CD8-positive, alpha-beta memory T cell (primary cell): ENCODE measurements at regions not wholly inside any gene's neighbourhood (a gene's known extent, or its start where the extent isn't known, plus 50 kb on each side); places are given as distances from the start of the nearest gene placed in this dataset.

Source experiments
- CTCF ChIA-PET: fragments of 350-600 bp; sonication (Branson Sonifier 250); formaldehyde crosslinking; loops from one replicate; lab custom pipeline; 2021; ENCODE audit warnings: antibody characterized with exemption; lab: Charles Lee
- POLR2A ChIA-PET: fragments of 350-600 bp; sonication (Branson Sonifier 250); formaldehyde crosslinking; loops from one replicate; lab custom pipeline; 2021; ENCODE audit warnings: antibody characterized with exemption; lab: Charles Lee
- DNase-seq, 5 donors: peaks; one replicate each; pipeline versions ENCODE4 v3.0.0 to v3.0.0-alpha.2; 2020 to 2022; ENCODE audit warnings: mixed read lengths in 1 of 5
- H3K27ac ChIP-seq: one replicate; pipeline ENCODE4 v1.7.0; 2013; ENCODE audit warnings: low read depth, mild to moderate bottlenecking, low read length, moderate library complexity
- H3K27me3 ChIP-seq: 2 replicates; pipeline ENCODE4 v1.7.0; 2013; ENCODE audit warnings: low read length, mild to moderate bottlenecking; ENCODE audit not compliant: insufficient read depth, poor library complexity, severe bottlenecking
- H3K36me3 ChIP-seq: 2 replicates; pipeline ENCODE4 v1.7.0; 2013; ENCODE audit warnings: mild to moderate bottlenecking, low read length, moderate library complexity; ENCODE audit not compliant: insufficient read depth
- H3K4me1 ChIP-seq: 2 replicates; pipeline ENCODE4 v1.7.0; 2013; ENCODE audit warnings: mild to moderate bottlenecking, low read length, moderate library complexity; ENCODE audit not compliant: insufficient read depth
- H3K4me3 ChIP-seq: 2 replicates; pipeline ENCODE4 v1.7.0; 2013; ENCODE audit warnings: mild to moderate bottlenecking, low read length
- H3K9me3 ChIP-seq: 2 replicates; pipeline ENCODE4 v1.7.0; 2013; ENCODE audit warnings: mild to moderate bottlenecking, low read length
- H3K27ac Mint-ChIP-seq, 8 donors: one replicate each; pipeline ENCODE4 v1.8.0; 2020 to 2021; ENCODE audit warnings: mixed read lengths in 8 of 8, mild to moderate bottlenecking in 6 of 8, inconsistent platforms in 3 of 8, moderate library complexity in 3 of 8
- H3K27me3 Mint-ChIP-seq, 2 donors: one replicate each; pipeline ENCODE4 v1.8.0; 2020 to 2021; ENCODE audit warnings: mixed read lengths in 2 of 2, mild to moderate bottlenecking in 1 of 2, moderate library complexity in 1 of 2
- H3K36me3 Mint-ChIP-seq, 3 donors: one replicate each; pipeline ENCODE4 v1.8.0; 2020 to 2021; ENCODE audit warnings: mixed read lengths in 3 of 3, inconsistent platforms in 1 of 3, mild to moderate bottlenecking in 1 of 3
- H3K4me1 Mint-ChIP-seq, 3 donors: one replicate each; pipeline ENCODE4 v1.8.0; 2020 to 2021; ENCODE audit warnings: mixed read lengths in 3 of 3, inconsistent platforms in 1 of 3, mild to moderate bottlenecking in 1 of 3
- H3K4me3 Mint-ChIP-seq, 7 donors: one replicate each; pipeline ENCODE4 v1.8.0; 2020 to 2021; ENCODE audit warnings: mixed read lengths in 7 of 7, mild to moderate bottlenecking in 6 of 7, moderate library complexity in 4 of 7, inconsistent platforms in 2 of 7
- H3K9me3 Mint-ChIP-seq, 5 donors: one replicate each; pipeline ENCODE4 v1.8.0; 2020 to 2022; ENCODE audit warnings: mixed read lengths in 5 of 5, mild to moderate bottlenecking in 3 of 5, moderate library complexity in 2 of 5, inconsistent platforms in 1 of 5

DNA sequence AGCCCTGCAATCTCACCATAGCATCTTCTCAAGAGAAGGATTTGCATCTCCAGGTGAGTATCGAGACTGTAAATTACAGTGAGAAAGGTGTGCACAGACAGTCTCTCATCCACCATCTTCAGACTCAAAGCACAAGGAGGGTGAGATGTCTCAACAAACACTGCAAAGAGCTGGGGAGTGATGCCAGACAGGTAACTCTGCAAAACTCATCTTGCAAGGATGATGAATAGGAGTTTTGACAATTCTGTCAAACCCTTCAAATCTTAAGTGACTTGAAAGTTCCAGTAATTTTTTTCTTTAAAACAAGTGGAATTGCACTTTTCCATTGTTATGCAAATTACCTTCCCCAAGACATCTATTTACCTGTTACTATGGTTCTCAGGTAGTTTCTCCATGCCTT lies 277.2 kb upstream of the VCX3A start:
- Mint-ChIP-seq H3K27ac (no peak overlapping the region), H3K9me3 (peaks cover 0 to 12% (median 2%) of the 10 kb centered on the region in 5 donors), H3K36me3 (no peaks in the 10 kb centered on the region), H3K4me1 (no peaks in the 10 kb centered on the region), H3K4me3 (no peak overlapping the region), H3K27me3 (no peaks in the 10 kb centered on the region)
- ChIA-PET POLR2A (no interaction called here), CTCF (no interaction called here)
- no peaks in the 10 kb centered on the region for H3K4me1 ChIP-seq
- no peak overlapping the region for H3K4me3 ChIP-seq
- no peak for DNase-seq
- H3K36me3 ChIP-seq, result no peaks in the 10 kb centered on the region
- H3K27ac ChIP-seq, result no peak overlapping the region
- H3K9me3 ChIP-seq, result no peaks in the 10 kb centered on the region
- no peaks in the 10 kb centered on the region for H3K27me3 ChIP-seq

DNA sequence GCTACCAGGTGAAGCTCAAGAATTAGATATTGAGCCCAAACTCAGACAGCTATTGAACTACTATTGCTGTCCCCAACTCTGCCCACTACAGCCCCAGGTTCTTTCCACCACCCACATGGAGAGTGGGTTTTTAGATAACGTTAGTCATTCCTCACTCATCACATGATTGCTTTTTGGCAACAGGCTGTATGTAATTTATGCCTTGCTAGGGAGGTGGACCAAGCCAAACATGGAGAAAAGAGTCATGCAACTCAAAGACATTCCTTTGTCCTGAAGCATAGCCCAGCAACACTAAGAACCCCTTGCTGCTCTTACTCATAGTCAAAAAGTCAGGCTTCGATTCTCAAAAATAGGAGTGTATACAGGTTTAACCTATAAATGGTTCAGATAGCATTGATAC lies 275.9 kb upstream of the VCX3A start:
- Histone ChIP-seq H3K36me3 (no peaks in the 10 kb centered on the region), H3K27ac (no peak overlapping the region), H3K27me3 (no peaks in the 10 kb centered on the region), H3K4me1 (no peaks in the 10 kb centered on the region), H3K9me3 (no peaks in the 10 kb centered on the region), H3K4me3 (no peak overlapping the region)
- POLR2A ChIA-PET, result no interaction called here
- Mint-ChIP-seq H3K4me1 (no peaks in the 10 kb centered on the region), H3K36me3 (no peaks in the 10 kb centered on the region), H3K27me3 (no peaks in the 10 kb centered on the region), H3K9me3 (peaks cover 0 to 12% (median 3%) of the 10 kb centered on the region in 5 donors), H3K4me3 (no peak overlapping the region), H3K27ac (no peak overlapping the region)
- CTCF ChIA-PET, result no interaction called here
- DNase-seq, result no peak

DNA sequence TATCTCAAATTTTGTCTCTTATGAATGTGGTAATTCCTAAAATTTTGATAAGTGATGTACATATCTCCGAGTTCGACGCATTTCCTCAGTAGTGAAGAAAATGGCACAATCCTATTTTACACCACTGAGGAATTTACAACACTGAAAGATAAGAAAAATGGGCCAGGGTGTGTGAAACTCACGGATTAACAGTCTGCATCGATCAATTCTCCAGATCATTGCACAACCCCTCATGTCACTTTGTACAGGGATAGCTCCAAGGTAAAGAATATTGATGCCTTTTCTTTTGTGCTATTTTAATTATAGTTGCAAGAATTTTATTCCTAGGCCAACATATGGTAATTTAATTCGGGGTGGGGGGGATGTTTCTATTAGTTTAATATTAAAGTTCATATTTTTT lies 268.7 kb upstream of the VCX3A start:
- Histone ChIP-seq H3K36me3 (no peaks in the 10 kb centered on the region), H3K27me3 (no peaks in the 10 kb centered on the region), H3K9me3 (no peaks in the 10 kb centered on the region), H3K4me1 (no peaks in the 10 kb centered on the region), H3K27ac (no peak overlapping the region), H3K4me3 (no peak overlapping the region)
- H3K4me1 Mint-ChIP-seq, result no peaks in the 10 kb centered on the region
- H3K36me3 Mint-ChIP-seq, result no peaks in the 10 kb centered on the region
- POLR2A ChIA-PET, result no interaction called here
- H3K27ac Mint-ChIP-seq, result no peak overlapping the region
- peaks cover 0 to 7% (median 4%) of the 10 kb centered on the region in 5 donors for H3K9me3 Mint-ChIP-seq
- CTCF ChIA-PET, result no interaction called here
- H3K4me3 Mint-ChIP-seq, result no peak overlapping the region
- no peak for DNase-seq
- H3K27me3 Mint-ChIP-seq, result no peaks in the 10 kb centered on the region

DNA sequence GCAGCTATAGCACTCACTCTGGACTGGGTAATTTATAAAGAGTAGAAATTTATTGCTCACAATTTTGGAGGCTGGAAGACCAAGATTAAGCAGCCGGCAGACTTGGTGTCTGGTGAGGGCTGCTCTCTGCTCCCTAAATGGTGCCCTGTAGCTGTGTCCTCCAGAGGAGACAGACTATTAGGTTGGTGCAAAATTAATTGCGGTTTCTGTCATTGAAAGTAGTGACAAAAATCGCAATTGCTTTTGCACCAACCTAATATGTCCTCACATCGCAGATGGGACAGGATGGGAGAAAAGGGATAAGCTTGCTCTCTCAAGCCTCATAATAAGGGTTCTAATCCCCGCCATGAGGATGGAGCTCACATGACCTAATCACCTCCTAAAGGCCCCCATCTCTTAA lies 258.1 kb upstream of the VCX3A start:
- Mint-ChIP-seq H3K27ac (no peak overlapping the region), H3K4me1 (no peaks in the 10 kb centered on the region), H3K36me3 (peaks cover 0 to 7% (median 0%) of the 10 kb centered on the region in 3 donors), H3K4me3 (no peak overlapping the region), H3K9me3 (peaks cover 0 to 5% (median 3%) of the 10 kb centered on the region in 5 donors), H3K27me3 (no peaks in the 10 kb centered on the region)
- no peaks in the 10 kb centered on the region for H3K9me3 ChIP-seq
- no peaks in the 10 kb centered on the region for H3K36me3 ChIP-seq
- CTCF ChIA-PET, result no interaction called here
- no peak overlapping the region for H3K4me3 ChIP-seq
- POLR2A ChIA-PET, result no interaction called here
- no peaks in the 10 kb centered on the region for H3K27me3 ChIP-seq
- no peak for DNase-seq
- no peak overlapping the region for H3K27ac ChIP-seq
- no peaks in the 10 kb centered on the region for H3K4me1 ChIP-seq

DNA sequence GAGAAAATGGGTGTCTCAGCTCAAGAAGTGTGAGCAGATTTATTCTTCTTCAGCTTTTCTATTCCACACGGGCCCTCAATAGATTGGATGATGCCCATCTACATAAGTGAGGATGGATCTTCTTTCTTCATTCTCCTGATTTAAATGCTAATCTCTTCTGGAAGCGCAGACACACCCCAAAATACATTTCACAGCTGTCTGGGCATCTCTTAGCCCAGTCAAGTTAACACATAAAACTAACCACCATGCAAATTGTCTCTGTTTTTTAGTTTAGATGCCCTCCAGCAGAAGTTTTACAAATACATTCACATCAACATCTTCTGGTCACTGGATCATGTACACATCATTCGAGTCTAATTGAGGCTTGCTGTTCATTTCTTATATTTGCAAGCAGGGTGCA lies 249.0 kb upstream of the VCX3A start:
- Mint-ChIP-seq H3K9me3 (peaks cover 0 to 7% (median 0%) of the 10 kb centered on the region in 5 donors), H3K4me3 (no peak overlapping the region), H3K27ac (no peak overlapping the region), H3K4me1 (no peaks in the 10 kb centered on the region), H3K36me3 (peaks cover 0 to 6% (median 0%) of the 10 kb centered on the region in 3 donors), H3K27me3 (no peaks in the 10 kb centered on the region)
- Histone ChIP-seq H3K4me1 (no peaks in the 10 kb centered on the region), H3K36me3 (no peaks in the 10 kb centered on the region), H3K27me3 (no peaks in the 10 kb centered on the region), H3K4me3 (no peak overlapping the region), H3K27ac (no peak overlapping the region), H3K9me3 (no peaks in the 10 kb centered on the region)
- no peak for DNase-seq
- ChIA-PET POLR2A (no interaction called here), CTCF (no interaction called here)

DNA sequence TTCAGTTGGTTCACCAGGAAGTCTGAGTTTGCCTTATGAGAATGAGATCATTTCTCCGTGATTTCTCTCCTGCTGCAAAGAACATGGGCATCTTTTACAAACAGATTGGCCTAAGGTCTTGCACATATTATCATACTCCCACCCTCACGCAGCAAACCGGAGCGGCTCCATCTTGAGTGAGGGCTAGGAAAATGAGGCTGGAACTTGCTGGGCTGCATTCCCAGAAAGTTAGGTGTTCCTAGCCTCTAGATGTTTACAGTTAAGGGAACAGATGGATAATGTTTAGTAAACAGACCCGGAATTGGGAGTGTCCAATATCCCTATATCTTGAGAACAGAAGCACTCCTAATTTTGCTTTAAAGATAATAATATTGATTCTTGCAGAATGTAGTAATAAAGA lies 247.9 kb upstream of the VCX3A start:
- CTCF ChIA-PET, result no interaction called here

DNA sequence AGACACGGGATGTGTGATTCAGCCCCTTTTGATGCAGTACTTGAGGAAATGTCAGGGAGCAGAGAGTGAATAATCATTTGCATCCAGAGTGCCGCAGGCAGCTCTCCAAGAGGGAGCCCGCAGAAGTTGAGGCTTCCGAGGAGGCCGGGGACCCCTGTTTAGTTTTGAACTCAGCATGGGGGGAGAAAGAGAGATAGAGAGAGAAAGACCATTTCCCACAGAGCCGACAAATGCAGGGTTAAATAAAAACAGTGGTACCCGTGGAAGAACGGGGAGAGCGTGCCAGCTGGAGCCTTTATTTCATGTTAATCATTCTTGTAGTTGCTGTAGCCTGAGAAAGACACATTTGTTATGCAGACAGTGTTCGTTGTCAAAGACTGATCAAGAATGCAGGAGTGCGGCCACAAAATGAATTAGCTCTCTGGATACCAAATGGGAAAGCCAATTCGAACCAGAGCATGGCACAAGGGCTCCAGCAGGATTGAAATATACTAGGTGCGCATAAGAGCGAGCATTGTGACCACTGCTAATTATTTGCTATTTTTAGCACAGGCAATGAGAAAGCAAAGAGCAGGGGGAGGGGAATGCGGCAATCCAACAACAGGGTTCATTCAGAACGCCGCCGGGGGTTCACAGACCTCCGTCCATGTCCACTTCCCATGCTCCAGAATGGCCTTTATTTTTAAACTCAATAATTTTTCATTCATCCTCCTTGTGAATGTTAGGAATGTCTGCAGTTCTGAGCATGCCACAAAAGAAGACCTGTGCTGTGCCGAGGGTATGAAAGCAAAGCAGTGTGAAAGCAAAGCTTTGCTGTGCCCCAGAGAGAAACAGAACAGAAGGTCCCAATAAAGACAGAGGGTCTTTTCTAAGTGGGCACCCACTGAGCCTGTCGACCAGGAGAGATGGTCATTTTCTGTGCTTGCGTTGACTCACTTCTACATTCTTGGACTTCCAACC lies 243.9 kb upstream of the VCX3A start:
- Histone ChIP-seq H3K27ac (no peak overlapping the region), H3K9me3 (no peaks in the 10 kb centered on the region), H3K36me3 (no peaks in the 10 kb centered on the region), H3K4me3 (no peak overlapping the region), H3K27me3 (no peaks in the 10 kb centered on the region), H3K4me1 (no peaks in the 10 kb centered on the region)
- peaks cover 0 to 6% (median 0%) of the 10 kb centered on the region in 3 donors for H3K36me3 Mint-ChIP-seq
- H3K4me3 Mint-ChIP-seq, result no peak overlapping the region
- H3K9me3 Mint-ChIP-seq, result peaks cover 0 to 11% (median 4%) of the 10 kb centered on the region in 5 donors
- no peak for DNase-seq
- POLR2A ChIA-PET, result no interaction called here
- CTCF ChIA-PET, result no interaction called here
- H3K27ac Mint-ChIP-seq, result no peak overlapping the region
- H3K27me3 Mint-ChIP-seq, result peaks cover 0 to 2% of the 10 kb centered on the region in 2 donors
- H3K4me1 Mint-ChIP-seq, result no peaks in the 10 kb centered on the region

More for the DNA sequence above, 247.9 kb upstream of the VCX3A start:
- H3K27me3 Mint-ChIP-seq, result peaks cover 0 to 2% of the 10 kb centered on the region in 2 donors
- POLR2A ChIA-PET, result no interaction called here
- Histone ChIP-seq H3K27me3 (no peaks in the 10 kb centered on the region), H3K4me1 (no peaks in the 10 kb centered on the region), H3K27ac (no peak overlapping the region), H3K4me3 (no peak overlapping the region), H3K36me3 (no peaks in the 10 kb centered on the region), H3K9me3 (no peaks in the 10 kb centered on the region)
- no peak for DNase-seq
- peaks cover 0 to 6% (median 0%) of the 10 kb centered on the region in 3 donors for H3K36me3 Mint-ChIP-seq
- H3K4me1 Mint-ChIP-seq, result no peaks in the 10 kb centered on the region
- H3K4me3 Mint-ChIP-seq, result no peak overlapping the region
- H3K27ac Mint-ChIP-seq, result no peak overlapping the region
- peaks cover 0 to 8% (median 0%) of the 10 kb centered on the region in 5 donors for H3K9me3 Mint-ChIP-seq

DNA sequence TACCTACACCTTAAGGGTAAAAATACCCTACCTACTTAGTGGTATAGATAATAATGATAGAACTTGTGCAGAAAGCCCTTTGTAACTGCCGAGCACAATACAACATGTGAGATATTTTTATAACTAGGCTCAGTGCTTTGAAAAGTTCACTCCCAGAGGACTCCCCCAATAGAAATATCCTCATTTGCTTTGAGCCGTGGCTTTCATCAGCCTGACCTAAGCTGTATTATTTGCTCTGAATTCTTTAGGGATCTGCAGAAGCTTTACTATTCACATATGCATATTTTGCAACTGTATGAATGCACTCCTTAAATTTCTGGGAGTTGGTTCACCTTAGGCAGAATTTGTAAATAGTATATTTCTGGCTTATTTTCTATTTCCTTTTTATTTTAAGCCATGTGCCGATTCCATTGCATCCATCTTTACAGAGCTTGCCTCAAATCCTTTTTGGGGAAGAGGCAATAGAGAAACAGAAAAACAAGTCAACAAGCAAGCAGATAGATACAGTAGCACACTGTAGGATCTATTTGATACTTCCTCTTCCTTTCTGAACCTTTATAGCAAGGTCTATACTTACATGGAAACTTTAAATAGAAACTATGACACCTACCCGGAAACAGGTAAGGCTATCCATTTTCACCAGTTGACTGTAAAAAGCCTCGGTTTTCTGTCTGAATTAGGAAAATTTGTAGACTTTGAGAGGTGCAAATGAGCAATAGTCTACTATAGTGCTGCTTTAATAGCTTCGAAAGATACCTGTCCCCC lies 242.5 kb upstream of the VCX3A start:
- ChIA-PET CTCF (no interaction called here), POLR2A (no interaction called here)
- no peak overlapping the region for H3K27ac ChIP-seq
- Mint-ChIP-seq H3K27me3 (peaks cover 0 to 5% of the 10 kb centered on the region in 2 donors), H3K36me3 (peaks cover 0 to 6% (median 0%) of the 10 kb centered on the region in 3 donors), H3K4me3 (no peak overlapping the region), H3K9me3 (peaks cover 0 to 10% (median 4%) of the 10 kb centered on the region in 5 donors), H3K4me1 (no peaks in the 10 kb centered on the region), H3K27ac (no peak overlapping the region)
- no peak for DNase-seq
- H3K4me3 ChIP-seq, result no peak overlapping the region
- H3K36me3 ChIP-seq, result no peaks in the 10 kb centered on the region
- H3K27me3 ChIP-seq, result no peaks in the 10 kb centered on the region
- H3K4me1 ChIP-seq, result no peaks in the 10 kb centered on the region
- H3K9me3 ChIP-seq, result no peaks in the 10 kb centered on the region
